ENCODE measurements at regions not wholly inside any gene's neighbourhood (a gene's known extent, or its start where the extent isn't known, plus 50 kb on each side); places are given as distances from the start of the nearest gene placed in this dataset.

DNA sequence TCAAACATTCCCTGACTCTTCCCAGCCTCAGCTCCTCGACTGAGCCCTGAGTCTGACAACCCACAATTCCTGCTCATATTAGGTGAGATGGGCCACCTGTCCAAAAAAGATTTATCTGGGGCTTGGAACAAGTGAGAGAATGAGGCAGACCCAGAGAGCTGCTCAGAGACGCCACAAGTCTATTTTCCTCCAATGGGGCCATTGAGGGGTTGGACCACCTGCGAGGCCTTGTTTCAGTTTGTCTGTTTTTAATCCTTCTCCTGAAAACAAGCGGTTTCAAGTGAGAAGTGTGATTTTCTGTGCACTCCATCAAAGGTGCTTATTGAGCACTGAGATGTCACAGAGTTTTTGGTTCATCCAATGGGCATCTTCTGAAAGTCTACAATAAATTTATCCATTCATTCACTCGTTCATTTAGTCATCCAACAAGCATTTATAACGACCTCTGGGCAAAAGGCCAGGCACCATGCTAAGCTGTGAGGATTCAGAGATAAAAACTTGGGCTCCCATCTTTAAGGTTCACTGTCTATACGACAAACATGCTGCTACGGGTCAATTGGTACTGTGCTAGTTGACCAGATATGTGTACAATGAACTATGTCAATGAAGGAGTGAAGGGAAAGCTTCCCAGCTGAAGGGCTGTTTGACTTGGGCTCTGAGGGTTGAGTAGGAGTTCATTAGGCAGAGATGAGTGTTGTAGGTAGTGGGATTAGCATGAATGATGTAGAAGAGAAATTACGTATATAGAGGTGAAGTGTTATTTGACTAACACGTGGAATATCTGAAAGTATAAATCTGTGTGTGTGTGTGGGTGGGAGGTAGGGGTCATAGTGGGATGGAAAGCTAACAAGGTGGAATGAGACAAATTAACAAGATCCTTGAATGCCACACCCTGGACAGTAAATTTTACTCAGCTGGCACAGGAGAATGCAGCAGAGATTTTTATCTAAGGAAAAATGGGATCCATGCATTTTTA is 168.9 kb downstream of the MIAT start:
- Histone ChIP-seq H3K18ac (ENCODE audit: low read depth in 1 of 2, low read length in 2 of 2) (no peak overlapping the region), H3K4me3 (ENCODE audit: insufficient read depth in 1 of 2, low read depth in 1 of 2, low read length in 2 of 2) (no peak overlapping the region), H3K4ac (ENCODE audit: low read depth in 1 of 2, low read length in 2 of 2) (no peak overlapping the region), H3K36me3 (ENCODE audit: control insufficient read depth in 1 of 2, insufficient read depth in 2 of 2, low read depth in 1 of 2, low read length in 2 of 2) (no peaks in the 10 kb centered on the region), H3K9me3 (ENCODE audit: control insufficient read depth, low read length) (no peaks in the 10 kb centered on the region), H3K4me1 (ENCODE audit: control insufficient read depth, insufficient read depth, low read depth, low read length) (no peaks in the 10 kb centered on the region), H4K91ac (ENCODE audit: low read length) (no peak overlapping the region), H3K79me1 (replicated peaks; ENCODE audit: low read length, poor library complexity, severe bottlenecking) (no peaks in the 10 kb centered on the region), H3K23ac (ENCODE audit: low read length in 2 of 2) (no peak overlapping the region), H2BK5ac (ENCODE audit: low read depth, low read length, poor library complexity, severe bottlenecking) (no peak overlapping the region), H2AFZ (ENCODE audit: low read depth, low read length) (no peak overlapping the region), H3K9ac (ENCODE audit: low read length) (no peak overlapping the region), H3K27me3 (ENCODE audit: control insufficient read depth in 1 of 2, insufficient read depth in 1 of 2, low read length in 2 of 2) (peaks cover 6 to 24% of the 10 kb centered on the region in 2 experiments), H4K8ac (ENCODE audit: low read length) (no peak overlapping the region), H2AK5ac (ENCODE audit: low read length, severe bottlenecking) (no peak overlapping the region), H3K4me2 (ENCODE audit: low read length, poor library complexity, severe bottlenecking) (no peak overlapping the region), H3K14ac (ENCODE audit: low read length in 2 of 2) (no peak overlapping the region), H2BK120ac (ENCODE audit: low read depth, low read length) (no peak overlapping the region), H2BK12ac (ENCODE audit: low read length in 2 of 2) (no peak overlapping the region), H2BK15ac (ENCODE audit: low read depth, poor library complexity, severe bottlenecking) (no peak overlapping the region), H3K27ac (ENCODE audit: low read length, poor library complexity, severe bottlenecking) (no peak overlapping the region)
- DNase-seq: no peak
- 72% methylated on average over 10 of the region's 10 CpGs for WGBS

GRCh38 chr22:26827611-26828010 is 170.2 kb downstream of the MIAT start:
- no peak for DNase-seq
- Histone ChIP-seq H3K18ac (ENCODE audit: low read depth in 1 of 2, low read length in 2 of 2) (no peak overlapping the region), H3K27ac (ENCODE audit: low read length, poor library complexity, severe bottlenecking) (no peak overlapping the region), H2AFZ (ENCODE audit: low read depth, low read length) (no peak overlapping the region), H3K4me2 (ENCODE audit: low read length, poor library complexity, severe bottlenecking) (no peak overlapping the region), H3K4me1 (ENCODE audit: control insufficient read depth, insufficient read depth, low read depth, low read length) (no peaks in the 10 kb centered on the region), H2BK5ac (ENCODE audit: low read depth, low read length, poor library complexity, severe bottlenecking) (no peak overlapping the region), H4K8ac (ENCODE audit: low read length) (no peak overlapping the region), H3K4ac (ENCODE audit: low read depth in 1 of 2, low read length in 2 of 2) (no peak overlapping the region), H3K27me3 (ENCODE audit: control insufficient read depth in 1 of 2, insufficient read depth in 1 of 2, low read length in 2 of 2) (peaks cover 1 to 27% of the 10 kb centered on the region in 2 experiments), H3K14ac (ENCODE audit: low read length in 2 of 2) (no peak overlapping the region), H3K4me3 (ENCODE audit: insufficient read depth in 1 of 2, low read depth in 1 of 2, low read length in 2 of 2) (no peak overlapping the region), H3K79me1 (replicated peaks; ENCODE audit: low read length, poor library complexity, severe bottlenecking) (no peaks in the 10 kb centered on the region), H3K9ac (ENCODE audit: low read length) (no peak overlapping the region), H2AK5ac (ENCODE audit: low read length, severe bottlenecking) (no peak overlapping the region), H4K91ac (ENCODE audit: low read length) (no peak overlapping the region), H2BK15ac (ENCODE audit: low read depth, poor library complexity, severe bottlenecking) (no peak overlapping the region), H3K36me3 (ENCODE audit: control insufficient read depth in 1 of 2, insufficient read depth in 2 of 2, low read depth in 1 of 2, low read length in 2 of 2) (no peaks in the 10 kb centered on the region), H2BK12ac (ENCODE audit: low read length in 2 of 2) (no peak overlapping the region), H2BK120ac (ENCODE audit: low read depth, low read length) (no peak overlapping the region), H3K9me3 (ENCODE audit: control insufficient read depth, low read length) (no peaks in the 10 kb centered on the region), H3K23ac (ENCODE audit: low read length in 2 of 2) (no peak overlapping the region)
- WGBS: 77% methylated on average over 4 of the region's 4 CpGs

- H2BK12ac ChIP-seq (ENCODE audit: low read length in 2 of 2): no peak overlapping the region
- no peak overlapping the region for H4K91ac ChIP-seq (ENCODE audit: low read length)
- no peak overlapping the region for H4K8ac ChIP-seq (ENCODE audit: low read length)
- WGBS: 97% methylated on average over 3 of the region's 3 CpGs
- H2AK5ac ChIP-seq (ENCODE audit: low read length, severe bottlenecking): no peak overlapping the region
- no peak overlapping the region for H2AFZ ChIP-seq (ENCODE audit: low read depth, low read length)
- H2BK120ac ChIP-seq (ENCODE audit: low read depth, low read length): no peak overlapping the region
- H3K4ac ChIP-seq (ENCODE audit: low read depth in 1 of 2, low read length in 2 of 2): no peak overlapping the region
- H3K4me2 ChIP-seq (ENCODE audit: low read length, poor library complexity, severe bottlenecking): no peak overlapping the region
- H3K27ac ChIP-seq (ENCODE audit: low read length, poor library complexity, severe bottlenecking): no peak overlapping the region
- H3K79me1 ChIP-seq (replicated peaks; ENCODE audit: low read length, poor library complexity, severe bottlenecking): no peaks in the 10 kb centered on the region
- no peak overlapping the region for H3K9ac ChIP-seq (ENCODE audit: low read length)
- no peak overlapping the region for H2BK5ac ChIP-seq (ENCODE audit: low read depth, low read length, poor library complexity, severe bottlenecking)
- no peak for DNase-seq
- no peak overlapping the region for H2BK15ac ChIP-seq (ENCODE audit: low read depth, poor library complexity, severe bottlenecking)
- no peaks in the 10 kb centered on the region for H3K4me1 ChIP-seq (ENCODE audit: control insufficient read depth, insufficient read depth, low read depth, low read length)
- H3K9me3 ChIP-seq (ENCODE audit: control insufficient read depth, low read length): no peaks in the 10 kb centered on the region
- H3K18ac ChIP-seq (ENCODE audit: low read depth in 1 of 2, low read length in 2 of 2): no peak overlapping the region
- H3K27me3 ChIP-seq (ENCODE audit: control insufficient read depth in 1 of 2, insufficient read depth in 1 of 2, low read length in 2 of 2): peaks cover 0 to 21% of the 10 kb centered on the region in 2 experiments
- H3K36me3 ChIP-seq (ENCODE audit: control insufficient read depth in 1 of 2, insufficient read depth in 2 of 2, low read depth in 1 of 2, low read length in 2 of 2): no peaks in the 10 kb centered on the region
- H3K23ac ChIP-seq (ENCODE audit: low read length in 2 of 2): no peak overlapping the region
- no peak overlapping the region for H3K4me3 ChIP-seq (ENCODE audit: insufficient read depth in 1 of 2, low read depth in 1 of 2, low read length in 2 of 2)
- no peak overlapping the region for H3K14ac ChIP-seq (ENCODE audit: low read length in 2 of 2)
These were observed 170.9 kb downstream of the MIAT start for GRCh38 chr22:26828311-26828710.

DNA sequence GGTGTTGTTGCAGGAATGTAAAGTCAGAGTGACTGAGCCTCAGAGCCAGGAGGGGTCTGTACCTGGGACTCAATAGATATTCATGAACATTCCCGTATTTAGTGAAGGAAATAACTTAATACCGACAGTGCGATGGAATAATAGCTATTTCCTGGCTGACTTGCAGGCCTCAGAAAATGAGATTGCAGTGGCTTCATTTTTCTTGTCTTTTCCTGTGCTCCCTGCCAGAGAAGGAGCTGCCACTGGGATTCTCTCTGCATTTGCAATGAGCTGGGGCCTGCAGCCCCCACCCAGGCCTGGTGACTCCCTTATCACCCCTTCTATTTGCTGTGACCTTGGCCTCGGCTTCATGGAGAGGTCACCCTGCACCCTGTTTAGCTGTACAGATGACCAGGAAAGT is 173.4 kb downstream of the MIAT start:
- peaks cover 0 to 35% of the 10 kb centered on the region in 2 experiments for H3K27me3 ChIP-seq (ENCODE audit: control insufficient read depth in 1 of 2, insufficient read depth in 1 of 2, low read length in 2 of 2)
- H3K36me3 ChIP-seq (ENCODE audit: control insufficient read depth in 1 of 2, insufficient read depth in 2 of 2, low read depth in 1 of 2, low read length in 2 of 2): no peaks in the 10 kb centered on the region
- H3K14ac ChIP-seq (ENCODE audit: low read length in 2 of 2): no peak overlapping the region
- H3K27ac ChIP-seq (ENCODE audit: low read length, poor library complexity, severe bottlenecking): no peak overlapping the region
- H2BK5ac ChIP-seq (ENCODE audit: low read depth, low read length, poor library complexity, severe bottlenecking): no peak overlapping the region
- no peak overlapping the region for H3K4me2 ChIP-seq (ENCODE audit: low read length, poor library complexity, severe bottlenecking)
- 88% methylated on average over 3 of the region's 4 CpGs for WGBS
- H3K4me3 ChIP-seq (ENCODE audit: insufficient read depth in 1 of 2, low read depth in 1 of 2, low read length in 2 of 2): no peak overlapping the region
- no peaks in the 10 kb centered on the region for H3K79me1 ChIP-seq (replicated peaks; ENCODE audit: low read length, poor library complexity, severe bottlenecking)
- H3K4ac ChIP-seq (ENCODE audit: low read depth in 1 of 2, low read length in 2 of 2): no peak overlapping the region
- no peak overlapping the region for H4K91ac ChIP-seq (ENCODE audit: low read length)
- H2AK5ac ChIP-seq (ENCODE audit: low read length, severe bottlenecking): no peak overlapping the region
- no peaks in the 10 kb centered on the region for H3K9me3 ChIP-seq (ENCODE audit: control insufficient read depth, low read length)
- H2AFZ ChIP-seq (ENCODE audit: low read depth, low read length): no peak overlapping the region
- no peak overlapping the region for H3K23ac ChIP-seq (ENCODE audit: low read length in 2 of 2)
- H4K8ac ChIP-seq (ENCODE audit: low read length): no peak overlapping the region
- no peak overlapping the region for H3K9ac ChIP-seq (ENCODE audit: low read length)
- no peaks in the 10 kb centered on the region for H3K4me1 ChIP-seq (ENCODE audit: control insufficient read depth, insufficient read depth, low read depth, low read length)
- H2BK120ac ChIP-seq (ENCODE audit: low read depth, low read length): no peak overlapping the region
- H2BK12ac ChIP-seq (ENCODE audit: low read length in 2 of 2): no peak overlapping the region
- no peak overlapping the region for H2BK15ac ChIP-seq (ENCODE audit: low read depth, poor library complexity, severe bottlenecking)
- no peak for DNase-seq
- no peak overlapping the region for H3K18ac ChIP-seq (ENCODE audit: low read depth in 1 of 2, low read length in 2 of 2)
